ENCODE measurements at regions not wholly inside any gene's neighbourhood (a gene's known extent, or its start where the extent isn't known, plus 50 kb on each side); places are given as distances from the start of the nearest gene placed in this dataset.

DNA sequence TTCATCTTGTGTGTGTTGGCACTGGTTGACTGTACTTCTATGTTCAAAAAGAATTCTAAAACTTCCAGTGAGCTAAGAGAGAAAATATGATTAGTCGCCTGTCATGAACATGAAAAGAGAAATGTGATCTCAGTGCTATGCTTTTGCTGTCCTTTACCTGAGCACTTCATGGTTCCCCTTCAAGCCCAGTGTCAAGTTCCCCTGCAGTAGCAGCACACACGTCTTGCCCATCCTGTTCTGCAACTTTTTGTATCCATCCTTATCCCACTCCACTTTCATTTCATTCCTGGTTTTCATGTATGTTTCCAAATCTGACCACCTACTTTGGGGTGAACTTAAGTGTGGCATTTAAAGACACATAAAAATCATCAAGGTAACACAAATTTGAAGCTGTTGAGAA, 848.0 kb upstream of the USP15 start:
- Histone ChIP-seq H3K9me3 (no peaks in the 10 kb centered on the region), H3K4me3 (no peak overlapping the region), H3K36me3 (replicated peaks in 1 of 2; ENCODE audit: insufficient read depth in 1 of 2, low read depth in 2 of 2) (no peaks in the 10 kb centered on the region), H3K27ac (no peak overlapping the region), H3K27me3 (no peaks in the 10 kb centered on the region), H3K4me1 (no peaks in the 10 kb centered on the region)
- TF ChIP-seq POLR2A (IDR thresholded peaks at IDR 0.05) = no peak
- TF ChIP-seq CTCF (IDR thresholded peaks at IDR 0.05) = no peak
- DNase-seq (no peak), ATAC-seq (no peak)
- intact Hi-C loops (cut with DNase I) = no loop called here
- WGBS, 2 donors = 32 to 37% methylated on average over 2 of the region's 2 CpGs

GRCh38 chr12:61414470-61414869, 845.7 kb upstream of the USP15 start:
- Histone ChIP-seq H3K4me1 (no peaks in the 10 kb centered on the region), H3K9me3 (no peaks in the 10 kb centered on the region), H3K27ac (no peak overlapping the region), H3K4me3 (no peak overlapping the region), H3K27me3 (no peaks in the 10 kb centered on the region), H3K36me3 (replicated peaks in 1 of 2; ENCODE audit: insufficient read depth in 1 of 2, low read depth in 2 of 2) (no peaks in the 10 kb centered on the region)
- intact Hi-C loops (cut with DNase I) = no loop called here
- TF ChIP-seq CTCF (IDR thresholded peaks at IDR 0.05) = no peak
- TF ChIP-seq POLR2A (IDR thresholded peaks at IDR 0.05) = no peak
- ATAC-seq = no peak
- no peak for DNase-seq

GRCh38 chr12:61422786-61423185, 837.4 kb upstream of the USP15 start:
- intact Hi-C loops (cut with DNase I) = no loop called here
- H3K4me3 ChIP-seq = no peak overlapping the region
- no peaks in the 10 kb centered on the region for H3K9me3 ChIP-seq
- no peak for ATAC-seq
- H3K27me3 ChIP-seq = no peaks in the 10 kb centered on the region
- no peaks in the 10 kb centered on the region for H3K4me1 ChIP-seq
- no peak overlapping the region for H3K27ac ChIP-seq
- no peaks in the 10 kb centered on the region for H3K36me3 ChIP-seq (replicated peaks in 1 of 2; ENCODE audit: insufficient read depth in 1 of 2, low read depth in 2 of 2)
- DNase-seq = no peak
- no peak for TF ChIP-seq POLR2A (IDR thresholded peaks at IDR 0.05)
- no peak for TF ChIP-seq CTCF (IDR thresholded peaks at IDR 0.05)

GRCh38 chr12:61452076-61452475, 808.1 kb upstream of the USP15 start:
- Histone ChIP-seq H3K9me3 (no peaks in the 10 kb centered on the region), H3K4me1 (no peaks in the 10 kb centered on the region), H3K36me3 (replicated peaks in 1 of 2; ENCODE audit: insufficient read depth in 1 of 2, low read depth in 2 of 2) (no peaks in the 10 kb centered on the region), H3K27ac (no peak overlapping the region), H3K27me3 (no peaks in the 10 kb centered on the region), H3K4me3 (no peak overlapping the region)
- ATAC-seq (no peak), DNase-seq (no peak)
- WGBS, 2 donors = 38 to 56% methylated on average over 1 of the region's 1 CpG
- intact Hi-C loops (cut with DNase I) = no loop called here
- TF ChIP-seq POLR2A (IDR thresholded peaks at IDR 0.05) (no peak), CTCF (IDR thresholded peaks at IDR 0.05) (no peak)

- TF ChIP-seq POLR2A (IDR thresholded peaks at IDR 0.05) = no peak
- no peak for TF ChIP-seq CTCF (IDR thresholded peaks at IDR 0.05)
- H3K4me1 ChIP-seq = no peaks in the 10 kb centered on the region
- no peaks in the 10 kb centered on the region for H3K36me3 ChIP-seq (replicated peaks in 1 of 2; ENCODE audit: insufficient read depth in 1 of 2, low read depth in 2 of 2)
- H3K27ac ChIP-seq = no peak overlapping the region
- intact Hi-C loops (cut with DNase I) = no loop called here
- no peaks in the 10 kb centered on the region for H3K27me3 ChIP-seq
- no peak overlapping the region for H3K4me3 ChIP-seq
- no peak for DNase-seq
- no peak for ATAC-seq
- H3K9me3 ChIP-seq = no peaks in the 10 kb centered on the region
Measured at GRCh38 chr12:61487728-61488127, 772.5 kb upstream of the USP15 start.
